Neural crest cell (in vitro differentiated cells): ENCODE measurements at regions not wholly inside any gene's neighbourhood (a gene's known extent, or its start where the extent isn't known, plus 50 kb on each side); places are given as distances from the start of the nearest gene placed in this dataset.
A peak's percentile ranks its signal among the peaks of the same experiment; 100 is the strongest.

Experiments
- DNase-seq: peaks from one replicate; pipeline ENCODE4 v3.0.0; 2021; ENCODE audit warnings: low read depth, mixed read lengths, low spot score
- H3K27ac Mint-ChIP-seq: one replicate; pipeline ENCODE4 v1.8.0; 2021; ENCODE audit warnings: mild to moderate bottlenecking, mixed read lengths; ENCODE audit not compliant: unreplicated experiment
- H3K27me3 Mint-ChIP-seq: 2 replicates; pipeline ENCODE4 v1.8.0; 2021; ENCODE audit warnings: low read depth, mild to moderate bottlenecking, mixed read lengths
- H3K36me3 Mint-ChIP-seq: 2 replicates; pipeline ENCODE4 v1.8.0; 2021; ENCODE audit warnings: low read depth, mild to moderate bottlenecking, mixed read lengths
- H3K4me1 Mint-ChIP-seq: 2 replicates; pipeline ENCODE4 v1.8.0; 2021; ENCODE audit warnings: mixed read lengths
- H3K4me3 Mint-ChIP-seq: one replicate; pipeline ENCODE4 v1.8.0; 2021; ENCODE audit warnings: mild to moderate bottlenecking, mixed read lengths
- H3K9me3 Mint-ChIP-seq: 2 replicates; pipeline ENCODE4 v1.8.0; 2021; ENCODE audit warnings: mixed read lengths
- CTCF ChIP-seq: fragments of 200-600 bp; sonication (generic); conservative IDR thresholded peaks from 2 replicates; pipeline ENCODE4 v1.5.0; 2021; ENCODE audit warnings: antibody characterized with exemption, mild to moderate bottlenecking

GRCh38 chr21:26739189-26739588 lies 106.0 kb downstream of the ADAMTS1 start:
- Mint-ChIP-seq H3K4me1 (no peaks in the 10 kb centered on the region), H3K27ac (no peak overlapping the region), H3K4me3 (no peak overlapping the region), H3K27me3 (no peaks in the 10 kb centered on the region), H3K9me3 (peaks cover 3% of the 10 kb centered on the region), H3K36me3 (no peaks in the 10 kb centered on the region)
- no peak for DNase-seq
- no peak for TF ChIP-seq CTCF

DNA sequence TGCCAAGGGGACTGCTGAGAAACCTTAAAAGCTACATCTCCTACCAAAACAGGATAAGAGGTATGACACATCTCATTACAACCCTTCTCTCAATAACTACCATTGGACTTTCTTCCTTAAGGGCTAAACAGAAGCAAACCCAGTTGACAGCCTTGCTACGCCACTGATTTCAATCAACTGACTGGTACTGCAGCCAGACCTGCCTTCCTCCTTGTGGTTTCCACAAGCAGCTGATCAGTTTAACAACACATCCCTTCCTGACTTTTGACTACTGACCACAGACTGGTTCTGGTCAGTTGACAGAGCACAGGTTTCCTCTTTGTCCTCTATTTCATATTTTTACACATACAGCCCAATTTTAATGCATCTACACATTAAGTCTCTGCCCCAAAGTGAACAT lies 108.8 kb downstream of the ADAMTS1 start:
- no peak overlapping the region for H3K4me3 Mint-ChIP-seq
- H3K4me1 Mint-ChIP-seq: peaks cover 7% of the 10 kb centered on the region
- H3K27me3 Mint-ChIP-seq: no peaks in the 10 kb centered on the region
- no peak overlapping the region for H3K27ac Mint-ChIP-seq
- TF ChIP-seq CTCF: no peak
- no peaks in the 10 kb centered on the region for H3K36me3 Mint-ChIP-seq
- no peak for DNase-seq
- H3K9me3 Mint-ChIP-seq: peaks cover 3% of the 10 kb centered on the region

- no peaks in the 10 kb centered on the region for H3K27me3 Mint-ChIP-seq
- DNase-seq: peak; percentile 42
- H3K27ac Mint-ChIP-seq: peak overlapping the region; percentile 81
- TF ChIP-seq CTCF: peak; percentile 68
- peaks cover 7% of the 10 kb centered on the region for H3K4me1 Mint-ChIP-seq
- H3K4me3 Mint-ChIP-seq: no peak overlapping the region
- H3K36me3 Mint-ChIP-seq: no peaks in the 10 kb centered on the region
- peaks cover 6% of the 10 kb centered on the region for H3K9me3 Mint-ChIP-seq
Observed at GRCh38 chr21:26732432-26733221, 112.6 kb downstream of the ADAMTS1 start.

- no peak overlapping the region for H3K27ac Mint-ChIP-seq
- H3K4me1 Mint-ChIP-seq: no peaks in the 10 kb centered on the region
- no peak for TF ChIP-seq CTCF
- no peak overlapping the region for H3K4me3 Mint-ChIP-seq
- H3K36me3 Mint-ChIP-seq: no peaks in the 10 kb centered on the region
- no peaks in the 10 kb centered on the region for H3K27me3 Mint-ChIP-seq
- peaks cover 4% of the 10 kb centered on the region for H3K9me3 Mint-ChIP-seq
- DNase-seq: no peak
Observed at GRCh38 chr21:26719750-26720149, 125.5 kb downstream of the ADAMTS1 start.

DNA sequence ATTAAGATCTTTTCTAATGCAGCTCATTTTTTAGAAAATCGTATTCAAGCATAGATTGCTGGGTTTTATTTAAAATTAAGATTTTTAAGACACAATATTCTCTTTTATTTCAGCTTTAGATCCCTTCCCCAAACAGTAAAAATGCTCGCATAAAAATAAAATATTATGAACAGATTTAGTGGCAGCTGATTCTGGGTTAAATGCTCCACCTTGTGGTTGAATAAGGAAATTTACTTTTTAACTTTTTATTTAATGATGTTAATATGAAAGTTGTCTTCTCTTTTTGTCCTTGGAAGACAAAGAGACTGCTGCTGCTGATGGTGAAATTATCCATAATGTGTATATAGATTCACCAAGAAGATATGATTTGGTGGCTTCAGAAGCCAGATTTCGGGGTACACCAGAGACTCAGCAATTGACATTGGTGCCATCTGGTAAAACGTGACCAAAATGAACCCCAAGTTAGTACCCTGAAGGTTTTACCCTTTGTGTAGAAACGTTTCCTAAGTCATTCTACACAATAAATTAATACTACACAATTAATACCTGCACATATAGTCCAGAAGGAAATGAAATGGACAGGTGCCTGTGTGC lies 128.0 kb downstream of the ADAMTS1 start:
- peak; percentile 82 for TF ChIP-seq CTCF
- DNase-seq: no peak
- H3K27ac Mint-ChIP-seq: no peak overlapping the region

More for the DNA sequence above, 128.0 kb downstream of the ADAMTS1 start:
- no peaks in the 10 kb centered on the region for H3K27me3 Mint-ChIP-seq
- H3K36me3 Mint-ChIP-seq: no peaks in the 10 kb centered on the region
- H3K9me3 Mint-ChIP-seq: no peaks in the 10 kb centered on the region
- no peaks in the 10 kb centered on the region for H3K4me1 Mint-ChIP-seq
- no peak overlapping the region for H3K4me3 Mint-ChIP-seq
